Lung (tissue), 11 donors: ENCODE measurements at regions not wholly inside any gene's neighbourhood (a gene's known extent, or its start where the extent isn't known, plus 50 kb on each side); places are given as distances from the start of the nearest gene placed in this dataset.

Experiments
- ATAC-seq: fragments of 200-7000 bp; cut with Tn5 transposase; one replicate; pipeline ENCODE4 v1.9.1; 2020; ENCODE audit warnings: moderate number of reproducible peaks; ENCODE audit not compliant: insufficient read depth, low FRiP score
- DNase-seq, 3 donors: peaks; one replicate each; pipeline ENCODE4 v3.0.0-alpha.2; 2013 to 2017
- H3K27ac ChIP-seq, 2 donors: one replicate each; pipeline ENCODE4 v1.5.1; 2013; ENCODE audit warnings: mild to moderate bottlenecking in 2 of 2, moderate library complexity in 2 of 2, control low read depth in 1 of 2, inconsistent platforms in 1 of 2, low read depth in 1 of 2, low read length in 1 of 2
- H3K27me3 ChIP-seq, 3 donors: one replicate each; pipeline ENCODE4 v1.5.1; 2013; ENCODE audit warnings: low read length in 2 of 3; ENCODE audit not compliant: control insufficient read depth in 3 of 3, insufficient read depth in 3 of 3
- H3K36me3 ChIP-seq, 4 donors: one replicate each; pipeline ENCODE4 v1.5.1; 2013; ENCODE audit warnings: low read length in 4 of 4, mild to moderate bottlenecking in 1 of 4, moderate library complexity in 1 of 4; ENCODE audit not compliant: control insufficient read depth in 4 of 4, insufficient read depth in 4 of 4
- H3K4me1 ChIP-seq, 5 donors: one replicate each; pipeline ENCODE4 v1.5.1; 2013; ENCODE audit warnings: low read length in 5 of 5, mild to moderate bottlenecking in 2 of 5, moderate library complexity in 1 of 5; ENCODE audit not compliant: control insufficient read depth in 5 of 5, insufficient read depth in 5 of 5
- H3K4me3 ChIP-seq: one replicate; pipeline ENCODE4 v1.5.1; 2013; ENCODE audit warnings: mild to moderate bottlenecking, control low read depth, moderate library complexity
- H3K9ac ChIP-seq, 2 donors: one replicate each; pipeline ENCODE4 v1.5.1; 2013; ENCODE audit warnings: low read length in 2 of 2, control low read depth in 1 of 2; ENCODE audit not compliant: insufficient read depth in 1 of 2
- H3K9me3 ChIP-seq, 4 donors: one replicate each; pipeline ENCODE4 v1.5.1; 2013; ENCODE audit warnings: low read length in 3 of 4, mild to moderate bottlenecking in 1 of 4, moderate library complexity in 1 of 4; ENCODE audit not compliant: control insufficient read depth in 4 of 4, insufficient read depth in 3 of 4
- WGBS, 2 donors: extraction: QIAGEN DNeasy Blood & Tissue Kit; methylation state at CpG; one replicate each; pipeline ENCODE4 v1.1.7; 2013; 5-methylcytosine and 5-hydroxymethylcytosine counted together
- TF ChIP-seq, protein P1 (sequence below): IDR thresholded peaks from 2 replicates; pipeline ENCODE4 v1.5.1; 2012; ENCODE audit warnings: mild to moderate bottlenecking; ENCODE audit errors: control extremely low read depth, extremely low read depth
- donor health status: control.
- donor health status: control.
- donor health status: Bipolar disorder and iron deficiency.
- donor health status: healthy.
- donor health status: DM: yes; HTN: yes; CAD: no.

DNA sequence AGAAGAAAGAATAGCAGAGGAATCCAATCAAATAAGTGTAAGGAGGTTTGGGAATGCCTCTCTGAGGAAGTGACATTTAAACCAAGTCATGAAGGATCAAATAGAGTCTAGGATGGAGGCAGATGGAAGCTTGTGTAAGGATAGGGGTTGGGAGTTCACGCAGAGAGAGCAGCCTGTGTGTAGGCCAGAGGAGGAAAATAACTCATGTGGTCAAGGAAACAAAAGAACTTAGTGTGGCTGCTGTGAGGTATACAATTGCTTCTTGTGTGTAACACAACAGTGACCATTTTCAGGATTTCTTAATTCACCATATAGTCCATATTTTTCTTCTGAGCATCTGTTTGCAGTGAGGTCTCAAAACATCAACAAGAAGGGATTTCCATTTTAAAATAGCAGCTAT lies 77.6 kb upstream of the PACRGL start:
- ATAC-seq (no peak), DNase-seq (no peak)
- Histone ChIP-seq H3K27me3 (no peaks in the 10 kb centered on the region), H3K36me3 (peaks cover 0 to 18% (median 4%) of the 10 kb centered on the region in 4 donors), H3K27ac (no peak overlapping the region), H3K4me1 (peaks cover 0 to 54% (median 1%) of the 10 kb centered on the region in 5 donors), H3K9ac (no peak overlapping the region), H3K4me3 (no peak overlapping the region), H3K9me3 (no peaks in the 10 kb centered on the region)
- 94 to 100% methylated on average over 1 of the region's 1 CpG for whole genome bisulfite sequencing, 2 donors
- TF ChIP-seq, protein P1, sequence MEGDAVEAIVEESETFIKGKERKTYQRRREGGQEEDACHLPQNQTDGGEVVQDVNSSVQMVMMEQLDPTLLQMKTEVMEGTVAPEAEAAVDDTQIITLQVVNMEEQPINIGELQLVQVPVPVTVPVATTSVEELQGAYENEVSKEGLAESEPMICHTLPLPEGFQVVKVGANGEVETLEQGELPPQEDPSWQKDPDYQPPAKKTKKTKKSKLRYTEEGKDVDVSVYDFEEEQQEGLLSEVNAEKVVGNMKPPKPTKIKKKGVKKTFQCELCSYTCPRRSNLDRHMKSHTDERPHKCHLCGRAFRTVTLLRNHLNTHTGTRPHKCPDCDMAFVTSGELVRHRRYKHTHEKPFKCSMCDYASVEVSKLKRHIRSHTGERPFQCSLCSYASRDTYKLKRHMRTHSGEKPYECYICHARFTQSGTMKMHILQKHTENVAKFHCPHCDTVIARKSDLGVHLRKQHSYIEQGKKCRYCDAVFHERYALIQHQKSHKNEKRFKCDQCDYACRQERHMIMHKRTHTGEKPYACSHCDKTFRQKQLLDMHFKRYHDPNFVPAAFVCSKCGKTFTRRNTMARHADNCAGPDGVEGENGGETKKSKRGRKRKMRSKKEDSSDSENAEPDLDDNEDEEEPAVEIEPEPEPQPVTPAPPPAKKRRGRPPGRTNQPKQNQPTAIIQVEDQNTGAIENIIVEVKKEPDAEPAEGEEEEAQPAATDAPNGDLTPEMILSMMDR, result no peak

DNA sequence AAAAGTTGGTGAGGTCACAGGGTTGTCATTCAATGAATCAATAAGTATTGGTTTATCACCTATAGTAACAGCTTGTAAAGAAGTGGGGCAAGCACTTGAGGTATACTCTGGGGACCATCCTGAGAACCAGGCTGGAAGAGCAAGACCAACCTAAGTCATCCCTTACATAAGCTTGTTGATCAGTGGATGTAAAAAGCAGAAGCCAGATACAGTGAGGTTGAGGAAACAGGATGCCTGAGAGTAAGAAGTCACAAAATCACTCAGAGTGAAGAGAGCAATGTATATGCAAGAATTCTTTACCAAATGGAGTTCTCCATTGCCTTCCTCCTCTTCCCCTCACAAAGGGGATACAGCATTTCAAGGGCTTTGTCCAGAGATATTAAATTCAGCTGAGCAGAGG lies 76.3 kb upstream of the PACRGL start:
- no peak overlapping the region for H3K4me3 ChIP-seq
- no peak overlapping the region for H3K27ac ChIP-seq
- peaks cover 0 to 3% (median 0%) of the 10 kb centered on the region in 4 donors for H3K9me3 ChIP-seq
- TF ChIP-seq, protein P1, result no peak
- DNase-seq, result no peak
- H3K27me3 ChIP-seq, result no peaks in the 10 kb centered on the region
- H3K4me1 ChIP-seq, result peaks cover 0 to 41% (median 1%) of the 10 kb centered on the region in 5 donors
- H3K36me3 ChIP-seq, result peaks cover 0 to 14% (median 2%) of the 10 kb centered on the region in 4 donors
- no peak overlapping the region for H3K9ac ChIP-seq
- ATAC-seq, result no peak

DNA sequence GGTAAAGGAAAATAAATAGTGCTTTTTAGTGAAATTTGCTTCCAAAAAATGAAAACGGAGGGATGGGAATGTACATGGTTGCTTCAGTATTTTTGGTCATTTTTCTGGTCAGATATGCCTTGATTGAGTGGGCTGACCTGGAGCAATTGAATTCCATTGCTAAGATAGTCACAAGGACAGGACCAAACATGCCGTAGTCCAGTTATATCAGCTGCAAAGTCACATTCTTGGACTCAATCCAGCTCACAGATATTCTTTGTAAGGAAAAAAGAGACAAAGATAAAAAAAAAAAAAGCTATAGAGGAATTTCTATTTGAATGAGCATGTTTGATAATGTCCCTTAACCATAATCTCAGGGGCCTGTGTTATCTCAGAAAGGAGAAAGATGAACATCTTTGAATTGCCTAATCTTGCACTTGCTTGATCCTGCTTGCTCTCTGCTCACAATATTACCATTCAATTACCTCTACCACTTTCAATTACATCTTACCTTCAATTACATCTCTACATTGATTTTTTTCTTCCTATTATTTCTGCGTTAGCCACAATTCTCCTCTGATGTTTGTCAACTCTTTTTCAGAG lies 75.4 kb upstream of the PACRGL start:
- WGBS, 2 donors, result 41 to 56% methylated on average over 3 of the region's 3 CpGs
- no peak overlapping the region for H3K4me3 ChIP-seq
- DNase-seq (peak in 1 of 3 donors; percentile 35), ATAC-seq (no peak)
- H3K27me3 ChIP-seq, result no peaks in the 10 kb centered on the region
- no peak overlapping the region for H3K27ac ChIP-seq
- peaks cover 0 to 3% (median 0%) of the 10 kb centered on the region in 4 donors for H3K9me3 ChIP-seq
- TF ChIP-seq, protein P1, result no peak
- peaks cover 0 to 9% (median 0%) of the 10 kb centered on the region in 4 donors for H3K36me3 ChIP-seq
- peaks cover 0 to 34% (median 1%) of the 10 kb centered on the region in 5 donors for H3K4me1 ChIP-seq
- no peak overlapping the region for H3K9ac ChIP-seq

DNA sequence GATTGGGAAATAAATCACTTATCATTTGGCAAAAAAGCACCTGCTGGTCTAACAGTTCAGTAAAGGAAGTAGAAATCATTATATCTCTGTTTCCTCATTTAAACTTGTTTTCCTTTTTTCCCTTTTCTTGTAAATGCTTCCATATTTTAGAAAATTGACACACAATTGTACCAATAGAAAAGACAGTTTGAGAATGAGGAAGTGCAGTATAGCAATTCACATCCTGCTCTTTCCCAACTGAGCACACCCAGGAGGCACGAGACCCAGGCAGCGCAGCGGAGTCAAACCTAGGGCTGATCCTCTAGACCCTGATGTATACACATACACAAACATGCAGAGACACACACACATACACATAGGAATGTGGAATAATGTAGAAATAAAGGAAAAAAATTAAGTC lies 74.8 kb upstream of the PACRGL start:
- Histone ChIP-seq H3K9me3 (peaks cover 0 to 3% (median 0%) of the 10 kb centered on the region in 4 donors), H3K36me3 (peaks cover 0 to 4% (median 0%) of the 10 kb centered on the region in 4 donors), H3K27ac (no peak overlapping the region), H3K27me3 (no peaks in the 10 kb centered on the region), H3K9ac (no peak overlapping the region), H3K4me3 (no peak overlapping the region), H3K4me1 (peaks cover 0 to 28% (median 1%) of the 10 kb centered on the region in 5 donors)
- WGBS, 2 donors, result 13 to 45% methylated on average over 3 of the region's 3 CpGs
- DNase-seq (peak in 1 of 3 donors; percentile 18), ATAC-seq (peak; percentile 11)
- TF ChIP-seq, protein P1, result no peak
